ENCODE measurements at regions not wholly inside any gene's neighbourhood (a gene's known extent, or its start where the extent isn't known, plus 50 kb on each side); places are given as distances from the start of the nearest gene placed in this dataset.

DNA sequence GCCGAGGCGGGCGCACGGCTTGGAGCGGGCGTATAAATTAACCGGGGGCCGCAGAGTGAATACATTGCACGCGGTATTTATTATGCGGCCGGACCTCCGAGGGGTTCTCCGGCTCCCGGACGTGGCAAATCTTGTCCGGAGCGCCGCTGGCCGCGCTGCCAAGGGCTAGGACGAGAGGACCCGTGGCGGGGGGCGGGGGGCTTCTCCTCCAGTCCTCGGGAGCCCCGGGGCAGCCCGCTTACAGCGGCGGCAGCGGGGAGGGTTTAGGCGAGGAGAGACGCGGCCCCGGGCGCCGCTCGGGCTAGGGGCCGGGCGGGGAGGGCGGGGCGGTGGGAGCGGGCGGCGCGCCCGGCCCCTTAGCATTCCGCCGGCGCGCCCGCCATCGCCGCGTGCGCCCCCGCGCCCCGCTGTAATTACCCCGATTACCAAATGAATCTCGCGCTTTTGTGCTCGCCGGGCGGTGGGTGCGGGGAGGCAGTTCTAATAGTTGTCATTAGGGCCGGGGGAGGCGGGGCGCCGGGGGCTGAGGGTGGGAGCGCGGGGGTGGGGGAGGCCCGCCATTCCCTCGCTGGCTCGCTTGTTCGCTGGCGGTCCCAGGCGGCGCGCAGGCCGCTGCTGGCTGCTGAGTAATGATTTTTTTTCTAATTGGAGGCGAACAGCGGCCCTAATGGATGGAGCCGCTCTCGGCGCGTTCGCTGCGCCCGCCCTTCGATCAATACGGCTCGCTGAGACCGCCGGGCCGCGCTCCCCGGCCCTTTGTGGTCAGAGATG, 276.6 kb downstream of the BCOR start:
- ATAC-seq (ENCODE audit: low read depth) (peak; percentile 63), DNase-seq (peak; percentile 17)
- WGBS, 2 experiments (ENCODE audit: extremely low coverage in 2 of 2, insufficient read length in 1 of 2): 16% methylated on average over 33 of the region's 98 CpGs; no CpG with 5 or more reads in 1 of the 2 experiments
- Histone ChIP-seq H3K36me3 (ENCODE audit: control insufficient read depth, insufficient read depth, low read length) (no peaks in the 10 kb centered on the region), H4K20me1 (ENCODE audit: insufficient read depth, low read length) (no peaks in the 10 kb centered on the region), H3K18ac (ENCODE audit: low read depth, low read length) (no peak overlapping the region), H3K4me1 (ENCODE audit: control insufficient read depth, insufficient read depth, low read length) (no peaks in the 10 kb centered on the region; the same call in 1 of the 2 replicates), H3K56ac (ENCODE audit: extremely low read depth, insufficient read depth, low read length) (no peak overlapping the region), H4K8ac (ENCODE audit: low read depth in 2 of 2, low read length in 2 of 2) (no peak overlapping the region), H2BK15ac (ENCODE audit: low read depth, low read length) (no peak overlapping the region), H2BK20ac (ENCODE audit: low read depth, low read length) (no peak overlapping the region), H3K4me3 (ENCODE audit: insufficient read depth, low read depth, low read length) (peak overlapping the region; percentile 44), H3K79me1 (ENCODE audit: low read depth in 1 of 2, low read length in 2 of 2) (no peaks in the 10 kb centered on the region), H3K27ac (ENCODE audit: insufficient read depth, low read length) (no peak overlapping the region), H2BK5ac (ENCODE audit: low read depth, low read length, poor library complexity, severe bottlenecking) (no peak overlapping the region), H3K9me3 (ENCODE audit: control insufficient read depth, insufficient read depth, low read length) (peaks cover 7% of the 10 kb centered on the region; the same call in 1 of the 2 replicates), H4K5ac (ENCODE audit: low read depth, low read length) (no peak overlapping the region), H3K23ac (ENCODE audit: low read depth, low read length) (no peak overlapping the region), H2AK5ac (ENCODE audit: low read depth, low read length) (no peak overlapping the region), H3K27me3 (ENCODE audit: control insufficient read depth, insufficient read depth, low read length) (peaks cover 13% of the 10 kb centered on the region; the same call in 1 of the 2 replicates), H2AFZ (replicated peaks; ENCODE audit: low read length, poor library complexity) (peak overlapping the region; percentile 82), H2AK9ac (replicated peaks; ENCODE audit: low read depth, low read length, poor library complexity) (no peak overlapping the region), H3K9ac (ENCODE audit: low read depth, low read length) (no peak overlapping the region), H3K4ac (ENCODE audit: low read depth, low read length) (no peak overlapping the region), H3K14ac (replicated peaks; ENCODE audit: low read depth, low read length) (no peak overlapping the region), H3K4me2 (ENCODE audit: low read depth, low read length) (peak overlapping the region; percentile 30; the same call in 1 of the 2 replicates), H3K9me1 (ENCODE audit: insufficient read depth, low read length) (no peaks in the 10 kb centered on the region), H2BK120ac (ENCODE audit: low read depth, low read length) (no peak overlapping the region), H4K91ac (ENCODE audit: insufficient read depth, low read depth, low read length) (no peak overlapping the region)
- intact Hi-C loops (cut with micrococcal nuclease) (no loop called here), in situ Hi-C loops (cut with MboI; ENCODE audit: low sequenced_read_pairs) (no loop called here), dilution Hi-C loops (cut with HindIII; ENCODE audit: low sequenced_read_pairs, unreplicated experiment) (no loop called here)
- CTCF ChIA-PET: no interaction called here
- BruUV-seq (replicated peaks): no TSS peak
- TF ChIP-seq CHD1 (IDR thresholded peaks at IDR 0.05; ENCODE audit: low read depth, low read length) (no peak), RCOR1 (IDR thresholded peaks at IDR 0.05; ENCODE audit: insufficient replicate concordance, low read length) (no peak), MAFK (IDR thresholded peaks at IDR 0.05; ENCODE audit: low read depth, low read length) (0 out of 2 replicates have a peak, but pooled peaks have one; percentile 38)
- TF ChIP-seq, protein P1, sequence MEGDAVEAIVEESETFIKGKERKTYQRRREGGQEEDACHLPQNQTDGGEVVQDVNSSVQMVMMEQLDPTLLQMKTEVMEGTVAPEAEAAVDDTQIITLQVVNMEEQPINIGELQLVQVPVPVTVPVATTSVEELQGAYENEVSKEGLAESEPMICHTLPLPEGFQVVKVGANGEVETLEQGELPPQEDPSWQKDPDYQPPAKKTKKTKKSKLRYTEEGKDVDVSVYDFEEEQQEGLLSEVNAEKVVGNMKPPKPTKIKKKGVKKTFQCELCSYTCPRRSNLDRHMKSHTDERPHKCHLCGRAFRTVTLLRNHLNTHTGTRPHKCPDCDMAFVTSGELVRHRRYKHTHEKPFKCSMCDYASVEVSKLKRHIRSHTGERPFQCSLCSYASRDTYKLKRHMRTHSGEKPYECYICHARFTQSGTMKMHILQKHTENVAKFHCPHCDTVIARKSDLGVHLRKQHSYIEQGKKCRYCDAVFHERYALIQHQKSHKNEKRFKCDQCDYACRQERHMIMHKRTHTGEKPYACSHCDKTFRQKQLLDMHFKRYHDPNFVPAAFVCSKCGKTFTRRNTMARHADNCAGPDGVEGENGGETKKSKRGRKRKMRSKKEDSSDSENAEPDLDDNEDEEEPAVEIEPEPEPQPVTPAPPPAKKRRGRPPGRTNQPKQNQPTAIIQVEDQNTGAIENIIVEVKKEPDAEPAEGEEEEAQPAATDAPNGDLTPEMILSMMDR (conservative IDR thresholded peaks at IDR 0.05; ENCODE audit: low read depth, low read length): no peak
- POLR2A ChIA-PET (ENCODE audit: unreplicated experiment): no interaction called here

Measured in IMR-90 (cell line).